ENCODE measurements at regions not wholly inside any gene's neighbourhood (a gene's known extent, or its start where the extent isn't known, plus 50 kb on each side); places are given as distances from the start of the nearest gene placed in this dataset.
"Not testable (repeated sequence)": the region's sequence is repeated elsewhere in the genome, so short reads cannot be mapped to it uniquely, and the experiment has no call there.

DNA sequence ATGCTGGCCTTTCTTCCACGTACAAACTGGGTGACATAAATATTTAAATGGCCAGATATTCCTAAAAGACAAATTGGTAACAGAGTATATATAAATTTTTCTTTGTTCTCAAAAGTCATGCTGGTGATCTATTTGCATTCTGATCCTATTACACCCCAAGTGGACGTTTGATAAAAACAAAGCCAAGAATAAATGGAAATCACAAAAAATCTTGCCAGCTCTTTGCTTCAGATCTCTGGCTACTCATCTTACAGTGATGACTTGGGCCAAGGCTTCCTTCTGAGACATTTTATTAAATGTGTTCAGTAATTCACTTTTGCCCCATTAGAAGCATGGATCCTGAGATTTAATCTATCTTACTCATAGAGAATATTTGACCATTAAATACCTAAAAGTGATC, 444.3 kb upstream of the PIK3R1 start:
- no peak overlapping the region for H3K4me3 Mint-ChIP-seq
- H3K27ac Mint-ChIP-seq: no peak overlapping the region
- no peak for TF ChIP-seq CTCF (IDR thresholded peaks at IDR 0.05)

DNA sequence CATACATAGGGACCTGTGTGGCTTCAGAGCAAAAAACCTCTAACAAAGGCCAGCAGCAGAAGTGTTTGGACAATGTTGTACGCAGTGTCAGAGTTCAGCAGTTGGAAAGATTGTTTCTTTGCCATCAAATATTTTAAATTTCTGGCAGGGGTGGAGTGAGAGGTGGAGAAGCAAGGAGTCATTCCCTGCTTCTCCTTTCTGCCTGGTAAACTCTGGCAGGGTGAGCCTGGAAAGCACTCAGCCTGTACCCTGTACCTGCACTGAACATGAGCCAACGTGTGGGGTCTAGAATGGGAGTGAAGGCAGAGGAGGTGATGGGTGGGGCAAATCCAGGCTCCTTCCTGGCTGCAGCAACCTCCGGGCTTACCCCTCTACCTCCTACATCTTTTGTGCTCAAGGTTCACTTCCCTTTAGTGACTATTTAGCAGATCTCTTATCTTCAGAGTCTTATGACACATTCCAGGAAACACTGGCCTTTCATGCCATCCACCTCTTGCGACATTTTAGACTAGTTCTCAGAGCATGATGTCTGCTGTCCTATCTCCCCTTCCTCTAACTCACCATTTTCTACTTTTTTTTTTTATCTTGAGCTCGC, 445.0 kb upstream of the PIK3R1 start:
- Mint-ChIP-seq H3K27ac (no peak overlapping the region), H3K27me3 (ENCODE audit: insufficient read depth) (no peaks in the 10 kb centered on the region), H3K4me3 (no peak overlapping the region), H3K4me1 (ENCODE audit: low read depth) (no peaks in the 10 kb centered on the region), H3K9me3 (peaks cover 4% of the 10 kb centered on the region; the same call in 1 of the 2 replicates), H3K36me3 (ENCODE audit: low read depth) (no peaks in the 10 kb centered on the region)
- no peak for DNase-seq
- no peak for TF ChIP-seq CTCF (IDR thresholded peaks at IDR 0.05)

More for the DNA sequence above, 444.3 kb upstream of the PIK3R1 start:
- no peaks in the 10 kb centered on the region for H3K36me3 Mint-ChIP-seq (ENCODE audit: low read depth)
- H3K9me3 Mint-ChIP-seq: no peaks in the 10 kb centered on the region
- H3K27me3 Mint-ChIP-seq (ENCODE audit: insufficient read depth): no peaks in the 10 kb centered on the region
- DNase-seq: no peak
- no peaks in the 10 kb centered on the region for H3K4me1 Mint-ChIP-seq (ENCODE audit: low read depth)

GRCh38 chr5:67765697-67766096, 449.9 kb upstream of the PIK3R1 start:
- H3K4me1 Mint-ChIP-seq (ENCODE audit: low read depth): no peaks in the 10 kb centered on the region
- TF ChIP-seq CTCF (IDR thresholded peaks at IDR 0.05): no peak
- no peak overlapping the region for H3K27ac Mint-ChIP-seq
- H3K36me3 Mint-ChIP-seq (ENCODE audit: low read depth): no peaks in the 10 kb centered on the region
- no peak overlapping the region for H3K4me3 Mint-ChIP-seq
- H3K9me3 Mint-ChIP-seq: peaks cover 17% of the 10 kb centered on the region; the same call in 1 of the 2 replicates
- no peak for DNase-seq
- H3K27me3 Mint-ChIP-seq (ENCODE audit: insufficient read depth): no peaks in the 10 kb centered on the region

DNA sequence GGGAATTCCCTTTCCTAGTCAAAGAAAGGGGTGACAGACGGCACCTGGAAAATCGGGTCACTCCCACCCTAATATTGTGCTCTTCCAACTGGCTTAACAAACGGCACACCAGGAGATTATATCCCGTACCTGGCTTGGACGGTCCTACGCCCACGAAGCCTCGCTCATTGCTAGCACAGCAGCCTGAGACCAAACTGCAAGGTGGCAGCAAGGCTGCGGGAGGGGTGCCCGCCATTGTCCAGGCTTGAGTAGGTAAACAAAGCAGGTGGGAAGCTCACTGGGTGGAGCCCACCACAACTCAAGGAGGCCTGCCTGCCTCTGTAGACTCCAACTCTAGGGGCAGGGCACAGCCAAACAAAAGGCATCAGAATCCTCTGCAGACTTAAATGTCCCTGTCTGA, 457.8 kb upstream of the PIK3R1 start:
- not testable (repeated sequence) for H3K36me3 Mint-ChIP-seq (ENCODE audit: low read depth); H3K27me3 Mint-ChIP-seq (ENCODE audit: insufficient read depth); DNase-seq; H3K27ac Mint-ChIP-seq; H3K4me1 Mint-ChIP-seq (ENCODE audit: low read depth); H3K4me3 Mint-ChIP-seq
- peaks cover 13% of the 10 kb centered on the region; the same call in 1 of the 2 replicates for H3K9me3 Mint-ChIP-seq

DNA sequence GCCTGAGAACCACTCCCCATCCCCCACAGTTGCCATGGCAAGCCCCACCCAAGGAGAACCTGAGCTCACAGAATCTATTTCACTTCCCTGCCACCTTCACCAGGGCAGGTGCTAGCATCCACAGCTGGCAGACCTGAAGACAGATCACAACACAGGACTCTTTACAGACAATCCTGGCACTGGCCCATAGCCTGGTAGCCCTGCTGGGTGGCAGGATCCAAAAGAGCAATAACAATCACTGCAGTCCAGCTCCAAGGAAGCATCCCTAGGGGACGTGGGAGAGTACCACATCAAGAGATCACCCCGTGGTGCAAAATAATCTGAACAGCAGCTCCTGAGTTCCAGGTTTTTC, 463.2 kb upstream of the PIK3R1 start:
- H3K4me3 Mint-ChIP-seq: no peak overlapping the region
- H3K36me3 Mint-ChIP-seq (ENCODE audit: low read depth): no peaks in the 10 kb centered on the region
- no peak for TF ChIP-seq CTCF (IDR thresholded peaks at IDR 0.05)
- H3K4me1 Mint-ChIP-seq (ENCODE audit: low read depth): no peaks in the 10 kb centered on the region
- no peaks in the 10 kb centered on the region for H3K27me3 Mint-ChIP-seq (ENCODE audit: insufficient read depth)
- no peak overlapping the region for H3K27ac Mint-ChIP-seq
- no peak for DNase-seq
- no peaks in the 10 kb centered on the region; the same call in 1 of the 2 replicates for H3K9me3 Mint-ChIP-seq

DNA sequence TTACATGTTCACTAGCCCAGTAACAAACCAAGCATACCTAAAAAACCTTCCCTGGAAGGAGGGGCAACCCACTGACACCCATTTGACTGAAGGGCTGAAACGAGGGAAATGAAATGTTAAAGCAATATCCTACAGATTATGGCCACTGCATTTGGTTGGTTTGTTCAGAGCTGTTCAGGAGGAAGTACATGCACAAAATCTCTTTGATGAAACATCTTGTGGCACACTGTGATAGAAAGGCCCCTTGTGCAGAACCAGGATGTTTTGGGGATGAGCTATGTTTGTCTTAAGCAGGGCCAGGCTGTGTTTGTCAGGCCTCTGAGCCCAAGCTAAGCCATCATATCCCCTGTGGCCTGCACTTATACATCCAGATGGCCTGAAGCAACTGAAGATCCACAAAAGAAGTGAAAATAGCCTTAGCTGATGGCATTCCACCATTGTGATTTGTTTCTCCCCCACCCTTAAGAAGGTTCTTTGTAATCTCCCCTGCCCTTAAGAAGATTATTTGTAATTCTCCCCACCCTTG, 467.3 kb upstream of the PIK3R1 start:
- no peak for DNase-seq
- H3K27ac Mint-ChIP-seq: no peak overlapping the region
- H3K27me3 Mint-ChIP-seq (ENCODE audit: insufficient read depth): no peaks in the 10 kb centered on the region
- H3K9me3 Mint-ChIP-seq: no peaks in the 10 kb centered on the region; the same call in none of the 2 replicates
- no peaks in the 10 kb centered on the region for H3K4me1 Mint-ChIP-seq (ENCODE audit: low read depth)
- H3K4me3 Mint-ChIP-seq: no peak overlapping the region
- no peaks in the 10 kb centered on the region for H3K36me3 Mint-ChIP-seq (ENCODE audit: low read depth)
- TF ChIP-seq CTCF (IDR thresholded peaks at IDR 0.05): no peak

All from HFFc6 (cell line).